WERI-Rb-1 (cell line): ENCODE measurements at regions not wholly inside any gene's neighbourhood (a gene's known extent, or its start where the extent isn't known, plus 50 kb on each side); places are given as distances from the start of the nearest gene placed in this dataset.

Experiments
- DNase-seq: peaks from one replicate; pipeline ENCODE4 v3.0.0-alpha.2; 2020
- H3K27ac ChIP-seq: fragments of 250-450 bp; sonication (Bioruptor Pico); 2 replicates; pipeline ENCODE4 v1.5.1; 2020; ENCODE audit warnings: mild to moderate bottlenecking, moderate library complexity
- H3K27me3 ChIP-seq: fragments of 250-450 bp; sonication (Bioruptor Pico); 2 replicates; pipeline ENCODE4 v1.5.1; 2021; ENCODE audit warnings: mild to moderate bottlenecking, low read depth, moderate library complexity; ENCODE audit not compliant: insufficient read depth, severe bottlenecking
- H3K36me3 ChIP-seq: fragments of 250-450 bp; sonication (Bioruptor Pico); 2 replicates; pipeline ENCODE4 v1.5.1; 2020; ENCODE audit warnings: mild to moderate bottlenecking, moderate library complexity
- H3K4me3 ChIP-seq: 2 replicates; pipeline ENCODE4 v1.5.1; 2011; ENCODE audit warnings: low read depth, mild to moderate bottlenecking, control low read depth, low read length
- H3K9me3 ChIP-seq: fragments of 250-450 bp; sonication (Bioruptor Pico); 2 replicates; pipeline ENCODE4 v1.5.1; 2021; ENCODE audit warnings: mild to moderate bottlenecking, moderate library complexity; ENCODE audit not compliant: severe bottlenecking
- CTCF ChIP-seq: IDR thresholded peaks from 2 replicates; pipeline ENCODE4 v1.5.1; 2011; ENCODE audit warnings: low read depth, mild to moderate bottlenecking, control low read depth, inconsistent platforms, low read length

- no peaks in the 10 kb centered on the region for H3K36me3 ChIP-seq
- H3K27ac ChIP-seq = no peak overlapping the region
- H3K9me3 ChIP-seq = no peaks in the 10 kb centered on the region
- DNase-seq = no peak
- no peak for TF ChIP-seq CTCF
- H3K4me3 ChIP-seq = no peak overlapping the region
- no peaks in the 10 kb centered on the region for H3K27me3 ChIP-seq
These were observed 1563.4 kb downstream of the C4orf33 start for GRCh38 chr4:130659320-130659719.

DNA sequence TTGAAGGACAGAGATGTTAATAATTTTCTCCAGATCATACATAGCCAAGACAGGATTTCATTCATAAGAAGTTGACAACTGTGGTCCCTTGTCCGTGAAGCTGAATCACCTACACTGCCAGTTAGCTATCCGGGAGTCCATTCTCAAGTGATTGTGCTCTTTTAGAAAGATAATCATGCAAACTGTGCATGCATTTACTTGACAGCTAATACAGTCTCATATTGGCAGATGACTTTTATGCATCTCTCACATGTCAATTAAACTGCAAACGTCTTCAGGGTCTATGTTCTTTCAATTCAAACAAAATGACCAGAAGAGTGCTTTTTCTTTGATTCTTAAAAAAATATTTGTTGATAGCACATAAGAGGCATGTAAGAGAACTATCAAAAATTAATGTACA is 1572.9 kb downstream of the C4orf33 start:
- Histone ChIP-seq H3K27me3 (no peaks in the 10 kb centered on the region), H3K36me3 (no peaks in the 10 kb centered on the region), H3K9me3 (no peaks in the 10 kb centered on the region), H3K4me3 (no peak overlapping the region), H3K27ac (no peak overlapping the region)
- TF ChIP-seq CTCF = no peak
- no peak for DNase-seq

GRCh38 chr4:130675266-130675665 is 1579.3 kb downstream of the C4orf33 start:
- Histone ChIP-seq H3K36me3 (no peaks in the 10 kb centered on the region), H3K4me3 (no peak overlapping the region), H3K9me3 (no peaks in the 10 kb centered on the region), H3K27me3 (no peaks in the 10 kb centered on the region), H3K27ac (no peak overlapping the region)
- no peak for DNase-seq
- TF ChIP-seq CTCF = no peak

DNA sequence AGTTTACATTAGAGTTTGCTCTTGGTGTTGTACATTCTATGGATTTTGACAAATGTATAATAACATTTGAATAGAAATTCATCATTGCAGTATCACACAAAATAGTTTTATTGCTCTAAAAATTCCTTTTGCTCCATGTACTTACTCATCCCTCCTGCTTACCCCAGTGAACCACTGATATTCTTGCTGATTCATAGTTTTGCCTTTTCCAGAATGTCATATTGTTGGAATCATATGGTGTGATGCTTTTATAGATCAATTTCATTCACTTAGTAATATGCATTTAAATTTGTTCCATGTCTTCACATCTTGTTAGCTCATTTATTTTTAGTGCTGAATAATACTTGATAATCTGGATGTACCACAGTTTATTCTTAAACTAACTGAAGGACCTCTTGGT is 1593.2 kb downstream of the C4orf33 start:
- DNase-seq = no peak
- no peak for TF ChIP-seq CTCF
- H3K4me3 ChIP-seq = no peak overlapping the region

DNA sequence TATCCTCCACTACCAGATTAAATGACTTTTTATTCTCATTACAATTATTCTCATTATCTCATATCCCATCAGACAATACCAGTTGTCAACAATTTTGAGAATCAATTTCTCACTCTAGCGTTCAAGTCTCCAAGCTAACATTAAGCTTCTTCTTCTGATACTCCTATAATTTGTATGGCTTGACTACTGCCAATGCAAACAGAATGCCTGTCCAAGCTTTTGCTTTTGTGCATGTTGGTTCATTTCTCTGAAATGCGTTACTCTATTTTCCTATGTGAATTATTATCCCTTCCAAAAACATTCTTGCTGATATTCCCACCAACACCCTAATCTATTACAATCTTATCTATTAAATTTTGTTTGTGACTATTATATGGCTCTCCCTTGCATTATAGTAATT is 1602.3 kb downstream of the C4orf33 start:
- no peak overlapping the region for H3K27ac ChIP-seq
- H3K4me3 ChIP-seq = no peak overlapping the region
- H3K36me3 ChIP-seq = no peaks in the 10 kb centered on the region
- no peak for DNase-seq
- no peak for TF ChIP-seq CTCF
- no peaks in the 10 kb centered on the region for H3K27me3 ChIP-seq
- no peaks in the 10 kb centered on the region for H3K9me3 ChIP-seq

More for the DNA sequence above, 1593.2 kb downstream of the C4orf33 start:
- Histone ChIP-seq H3K27ac (no peak overlapping the region), H3K36me3 (no peaks in the 10 kb centered on the region), H3K27me3 (no peaks in the 10 kb centered on the region), H3K9me3 (no peaks in the 10 kb centered on the region)

- Histone ChIP-seq H3K27me3 (no peaks in the 10 kb centered on the region), H3K4me3 (no peak overlapping the region), H3K9me3 (no peaks in the 10 kb centered on the region), H3K27ac (no peak overlapping the region), H3K36me3 (no peaks in the 10 kb centered on the region)
- no peak for TF ChIP-seq CTCF
- no peak for DNase-seq
These were observed 1603.1 kb downstream of the C4orf33 start for GRCh38 chr4:130699004-130699403.
